Type B pancreatic cell (in vitro differentiated cells): ENCODE measurements at regions not wholly inside any gene's neighbourhood (a gene's known extent, or its start where the extent isn't known, plus 50 kb on each side); places are given as distances from the start of the nearest gene placed in this dataset.

Experiments
- DNase-seq: peaks from one replicate; pipeline ENCODE4 v3.0.0; 2021; ENCODE audit warnings: mixed read lengths; ENCODE audit not compliant: unreplicated experiment; ENCODE audit errors: extremely low spot score
- H3K27ac Mint-ChIP-seq: 2 replicates; pipeline ENCODE4 v1.8.0; 2021; ENCODE audit warnings: mild to moderate bottlenecking, mixed read lengths
- H3K27me3 Mint-ChIP-seq: 2 replicates; pipeline ENCODE4 v1.8.0; 2021; ENCODE audit warnings: mixed read lengths
- H3K36me3 Mint-ChIP-seq: 2 replicates; pipeline ENCODE4 v1.8.0; 2021; ENCODE audit warnings: mixed read lengths
- H3K4me1 Mint-ChIP-seq: one replicate; pipeline ENCODE4 v1.8.0; 2021; ENCODE audit warnings: mixed read lengths; ENCODE audit not compliant: unreplicated experiment
- H3K4me3 Mint-ChIP-seq: 2 replicates; pipeline ENCODE4 v1.8.0; 2021; ENCODE audit warnings: mild to moderate bottlenecking, mixed read lengths
- H3K9me3 Mint-ChIP-seq: 2 replicates; pipeline ENCODE4 v1.8.0; 2021; ENCODE audit warnings: mixed read lengths
- TF ChIP-seq, protein P1 (sequence below): fragments of 200-600 bp; sonication (generic); conservative IDR thresholded peaks from 2 replicates; pipeline ENCODE4 v1.5.0; 2021; ENCODE audit warnings: antibody characterized with exemption, mild to moderate bottlenecking

DNA sequence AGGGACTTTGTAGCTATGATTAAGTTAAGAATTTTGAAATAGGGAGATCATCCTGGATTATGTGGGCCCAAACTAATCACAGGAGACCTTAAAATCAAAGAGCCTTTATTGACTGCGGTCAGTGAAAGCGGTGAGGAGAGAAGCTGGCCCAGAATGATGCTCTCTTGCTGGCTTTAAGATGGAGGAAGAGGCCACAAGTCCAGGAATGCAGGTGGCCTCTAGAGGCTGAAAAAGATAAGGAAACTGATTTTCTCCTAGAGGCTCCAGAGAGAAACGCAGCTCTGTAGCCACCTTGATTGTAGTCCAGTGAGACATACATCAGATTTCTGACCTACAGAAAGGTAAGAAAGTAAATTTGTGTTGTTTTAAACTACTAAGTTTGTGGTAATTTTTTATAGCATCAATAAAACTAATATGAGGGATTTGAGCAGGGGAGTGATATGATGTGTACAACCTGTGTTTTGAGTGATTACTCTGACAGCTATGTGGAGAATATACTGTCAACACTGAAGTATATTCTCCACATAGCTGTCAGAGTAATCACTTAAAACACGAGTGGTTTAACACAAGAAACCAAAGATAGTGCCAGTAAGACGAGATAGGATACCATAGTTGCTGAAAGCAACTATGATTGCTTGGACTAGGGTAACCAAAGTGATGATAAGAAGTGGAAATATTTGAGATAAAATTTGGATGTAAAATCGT, 364.4 kb upstream of the CHST9 start:
- no peak overlapping the region for H3K27ac Mint-ChIP-seq
- no peaks in the 10 kb centered on the region for H3K27me3 Mint-ChIP-seq
- TF ChIP-seq, protein P1, sequence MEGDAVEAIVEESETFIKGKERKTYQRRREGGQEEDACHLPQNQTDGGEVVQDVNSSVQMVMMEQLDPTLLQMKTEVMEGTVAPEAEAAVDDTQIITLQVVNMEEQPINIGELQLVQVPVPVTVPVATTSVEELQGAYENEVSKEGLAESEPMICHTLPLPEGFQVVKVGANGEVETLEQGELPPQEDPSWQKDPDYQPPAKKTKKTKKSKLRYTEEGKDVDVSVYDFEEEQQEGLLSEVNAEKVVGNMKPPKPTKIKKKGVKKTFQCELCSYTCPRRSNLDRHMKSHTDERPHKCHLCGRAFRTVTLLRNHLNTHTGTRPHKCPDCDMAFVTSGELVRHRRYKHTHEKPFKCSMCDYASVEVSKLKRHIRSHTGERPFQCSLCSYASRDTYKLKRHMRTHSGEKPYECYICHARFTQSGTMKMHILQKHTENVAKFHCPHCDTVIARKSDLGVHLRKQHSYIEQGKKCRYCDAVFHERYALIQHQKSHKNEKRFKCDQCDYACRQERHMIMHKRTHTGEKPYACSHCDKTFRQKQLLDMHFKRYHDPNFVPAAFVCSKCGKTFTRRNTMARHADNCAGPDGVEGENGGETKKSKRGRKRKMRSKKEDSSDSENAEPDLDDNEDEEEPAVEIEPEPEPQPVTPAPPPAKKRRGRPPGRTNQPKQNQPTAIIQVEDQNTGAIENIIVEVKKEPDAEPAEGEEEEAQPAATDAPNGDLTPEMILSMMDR, result no peak
- no peak for DNase-seq
- no peaks in the 10 kb centered on the region for H3K36me3 Mint-ChIP-seq
- no peaks in the 10 kb centered on the region for H3K9me3 Mint-ChIP-seq
- no peaks in the 10 kb centered on the region for H3K4me1 Mint-ChIP-seq
- no peak overlapping the region for H3K4me3 Mint-ChIP-seq

DNA sequence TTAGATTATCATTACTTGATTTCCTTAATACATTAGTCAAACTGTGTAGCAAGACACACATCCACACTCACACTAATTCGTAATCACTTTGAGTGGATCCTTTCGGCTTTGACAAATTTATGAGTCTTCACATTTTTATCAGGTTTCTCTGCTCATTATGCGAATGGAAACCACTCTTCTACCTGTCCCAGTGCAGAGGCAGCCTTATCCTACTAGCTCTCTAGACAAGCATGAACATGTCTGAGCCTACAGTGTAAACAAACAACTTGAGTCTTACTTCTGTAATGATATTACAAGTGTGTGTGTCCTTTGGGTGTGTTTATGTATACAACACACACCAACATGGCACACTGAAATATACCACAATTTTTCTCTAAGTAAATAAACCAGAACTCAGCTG, 361.9 kb upstream of the CHST9 start:
- Mint-ChIP-seq H3K9me3 (no peaks in the 10 kb centered on the region), H3K27me3 (no peaks in the 10 kb centered on the region), H3K27ac (no peak overlapping the region), H3K4me3 (no peak overlapping the region), H3K36me3 (no peaks in the 10 kb centered on the region), H3K4me1 (no peaks in the 10 kb centered on the region)
- TF ChIP-seq, protein P1, result no peak
- no peak for DNase-seq

DNA sequence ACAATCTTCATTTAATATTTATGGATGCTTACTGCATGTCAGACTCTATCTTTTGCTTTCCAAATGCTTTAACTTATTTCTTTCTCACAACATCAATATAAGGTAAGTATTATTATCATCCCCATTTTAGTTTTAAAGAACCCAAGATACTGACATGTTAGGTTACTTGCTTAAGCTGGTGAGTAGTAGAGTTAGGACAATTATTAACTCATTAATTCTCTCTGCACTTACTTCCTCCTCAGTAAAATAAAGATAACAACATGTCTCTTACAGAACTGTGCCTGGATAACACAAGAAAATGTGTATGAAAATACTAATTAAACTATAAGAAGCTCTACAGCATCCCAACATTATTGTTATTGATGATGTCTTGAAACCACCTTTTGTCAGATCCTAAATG, 359.1 kb upstream of the CHST9 start:
- H3K9me3 Mint-ChIP-seq, result no peaks in the 10 kb centered on the region
- no peaks in the 10 kb centered on the region for H3K36me3 Mint-ChIP-seq
- H3K27ac Mint-ChIP-seq, result no peak overlapping the region
- no peak overlapping the region for H3K4me3 Mint-ChIP-seq
- H3K27me3 Mint-ChIP-seq, result no peaks in the 10 kb centered on the region
- DNase-seq, result no peak
- TF ChIP-seq, protein P1, result no peak
- peaks cover 8% of the 10 kb centered on the region for H3K4me1 Mint-ChIP-seq

DNA sequence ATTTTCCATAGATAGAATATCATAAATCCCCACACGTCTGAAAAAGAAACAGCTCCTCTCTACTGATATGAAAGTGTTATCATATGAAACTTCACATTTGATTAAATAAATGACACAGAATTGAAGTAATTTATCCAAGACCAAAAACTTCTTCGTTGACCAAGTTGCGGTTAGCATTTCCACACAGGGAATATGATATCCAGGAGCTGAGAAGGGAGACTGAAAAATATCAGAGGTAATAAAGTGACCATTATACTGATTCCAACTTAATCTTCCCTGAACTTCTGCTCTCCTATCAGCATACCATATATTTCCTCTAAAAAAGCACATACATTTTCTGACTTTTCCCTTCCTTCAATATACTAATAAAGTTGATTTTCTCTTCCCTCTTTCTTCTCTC, 356.2 kb upstream of the CHST9 start:
- TF ChIP-seq, protein P1, result no peak
- no peak overlapping the region for H3K27ac Mint-ChIP-seq
- H3K36me3 Mint-ChIP-seq, result no peaks in the 10 kb centered on the region
- H3K4me3 Mint-ChIP-seq, result no peak overlapping the region
- no peak for DNase-seq
- no peaks in the 10 kb centered on the region for H3K9me3 Mint-ChIP-seq
- H3K27me3 Mint-ChIP-seq, result no peaks in the 10 kb centered on the region
- H3K4me1 Mint-ChIP-seq, result peaks cover 14% of the 10 kb centered on the region

DNA sequence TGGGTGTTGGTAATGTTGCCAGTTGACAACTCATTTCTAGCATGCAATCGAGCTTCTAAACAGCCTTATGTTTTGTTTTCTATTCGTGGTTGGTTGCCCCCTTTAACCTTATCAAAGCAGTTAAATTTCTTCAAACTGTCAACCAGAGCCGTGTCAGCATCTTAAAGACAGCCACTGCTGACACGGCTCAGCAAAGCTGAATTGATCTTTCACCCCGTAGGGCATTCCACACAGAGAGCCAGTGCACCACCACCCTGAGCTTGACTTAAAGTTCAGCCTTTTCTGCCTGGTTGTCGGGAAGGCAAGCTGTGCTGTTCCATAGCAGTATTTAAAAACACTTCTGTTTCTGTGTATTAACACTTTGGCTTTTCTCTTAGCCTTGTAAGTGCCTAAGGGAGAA, 355.0 kb upstream of the CHST9 start:
- H3K4me3 Mint-ChIP-seq, result peak overlapping the region; percentile 24
- TF ChIP-seq, protein P1, result no peak

More for the DNA sequence above, 355.0 kb upstream of the CHST9 start:
- H3K36me3 Mint-ChIP-seq, result no peaks in the 10 kb centered on the region
- H3K27ac Mint-ChIP-seq, result no peak overlapping the region
- no peaks in the 10 kb centered on the region for H3K27me3 Mint-ChIP-seq
- DNase-seq, result no peak
- H3K9me3 Mint-ChIP-seq, result no peaks in the 10 kb centered on the region
- H3K4me1 Mint-ChIP-seq, result peaks cover 14% of the 10 kb centered on the region
